Stimulated activated CD8-positive, alpha-beta memory T cell treated with anti-CD3 and anti-CD28 coated beads, Interleukin-7, amount 100 ng/mL, for 4 hours (primary cell): ENCODE measurements at regions not wholly inside any gene's neighbourhood (a gene's known extent, or its start where the extent isn't known, plus 50 kb on each side); places are given as distances from the start of the nearest gene placed in this dataset.

Experiments
- DNase-seq, 2 donors: peaks; one replicate each; pipeline ENCODE4 v3.0.0-alpha.2; 2020; ENCODE audit warnings: low read depth in 2 of 2

DNA sequence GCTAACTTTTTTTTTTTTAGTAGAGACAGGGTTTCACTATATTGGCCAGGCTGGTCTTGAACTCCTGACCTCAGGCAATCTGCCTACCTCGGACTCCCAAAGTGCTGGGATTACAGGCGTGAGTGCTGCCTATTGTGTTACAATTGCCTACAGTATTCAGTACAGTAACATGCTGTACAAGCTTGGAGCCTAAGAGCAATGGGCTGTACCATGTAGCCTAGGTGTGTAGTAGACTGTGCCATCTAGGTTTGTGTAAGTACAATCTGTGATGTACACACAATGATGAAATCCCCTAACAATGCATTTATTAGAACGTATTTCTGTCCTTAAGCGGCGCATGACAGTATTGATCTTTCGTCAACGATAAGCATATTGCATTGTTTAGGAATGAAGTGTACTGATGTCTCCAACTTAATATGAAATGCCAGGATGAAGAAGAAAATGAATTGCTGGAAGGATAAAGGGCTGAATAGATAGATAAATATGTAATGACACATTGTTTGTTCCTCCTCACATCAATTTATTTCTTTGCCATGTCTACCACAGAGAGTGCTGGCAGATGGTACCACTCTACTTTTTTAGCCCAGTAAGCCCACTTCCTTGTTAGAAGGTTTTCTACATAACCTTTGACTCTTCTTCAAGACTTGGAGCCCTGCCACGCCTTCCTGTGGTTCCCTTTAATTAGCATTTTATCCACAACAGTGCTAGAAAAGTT, 467.5 kb downstream of the VRK1 start:
- no peak for DNase-seq

DNA sequence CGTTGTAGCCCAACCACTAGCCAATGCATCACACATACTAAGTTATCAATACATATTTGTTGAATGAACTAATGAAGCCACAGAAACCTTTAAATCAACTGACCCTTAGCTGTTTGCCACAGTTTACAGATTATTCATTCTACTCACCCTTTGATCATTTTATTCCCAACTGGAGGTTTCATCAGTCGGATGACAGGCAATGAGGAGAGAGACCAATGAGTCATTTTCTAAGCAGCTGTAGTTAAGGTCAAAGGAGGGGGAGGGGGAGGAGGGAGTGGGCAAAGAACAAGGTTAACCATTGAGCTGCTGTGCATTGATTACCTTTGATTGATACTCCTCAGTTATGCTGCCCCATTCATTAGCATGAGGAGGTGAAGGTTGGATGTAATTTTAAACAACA, 469.5 kb downstream of the VRK1 start:
- no peak for DNase-seq

GRCh38 chr14:97267509-97267908, 470.3 kb downstream of the VRK1 start:
- no peak for DNase-seq

GRCh38 chr14:97268097-97268496, 470.9 kb downstream of the VRK1 start:
- no peak for DNase-seq

DNA sequence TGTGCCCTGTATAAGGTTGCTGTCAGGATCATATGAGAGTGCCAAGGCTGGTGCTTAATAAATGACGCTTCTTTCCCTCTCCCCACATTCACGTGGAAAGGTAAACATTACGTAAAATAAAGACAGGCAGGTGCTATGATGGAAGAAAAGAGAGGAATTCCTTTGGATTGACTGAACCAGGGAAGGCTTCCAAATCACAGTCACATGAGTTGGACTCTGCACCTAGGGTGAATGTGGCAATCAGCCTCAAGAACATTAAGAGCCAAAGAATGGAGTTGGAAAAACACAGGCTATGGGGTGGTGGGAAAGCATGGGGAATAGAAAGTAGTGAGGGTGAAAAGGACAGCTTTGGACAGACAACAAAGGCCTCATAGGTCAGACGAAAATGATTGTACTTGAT, 473.1 kb downstream of the VRK1 start:
- DNase-seq: no peak

- no peak for DNase-seq
Measured at GRCh38 chr14:97271451-97271960, 474.3 kb downstream of the VRK1 start.

DNA sequence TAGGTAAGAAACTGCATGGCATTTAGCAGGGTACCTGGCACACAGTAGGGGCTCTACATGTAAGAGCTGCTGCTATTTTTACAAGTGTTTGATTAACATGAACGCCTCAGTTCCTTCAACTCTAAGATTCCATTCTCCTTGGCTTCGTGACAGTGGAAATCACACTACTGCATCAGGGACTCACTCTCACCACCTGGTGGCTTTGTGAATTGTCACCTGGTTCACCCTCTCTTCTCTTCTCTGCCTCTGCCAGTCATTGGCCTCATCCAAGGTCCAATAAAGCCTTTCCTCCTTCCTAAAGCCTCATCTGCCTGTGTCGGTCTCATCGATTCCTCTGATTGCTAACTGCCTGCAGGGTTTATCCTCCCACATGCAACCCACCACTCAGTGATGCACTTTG, 476.4 kb downstream of the VRK1 start:
- DNase-seq: no peak

- DNase-seq: no peak
Measured at GRCh38 chr14:97274626-97275025, 477.4 kb downstream of the VRK1 start.

- DNase-seq: no peak
Measured at GRCh38 chr14:97275276-97275675, 478.1 kb downstream of the VRK1 start.

GRCh38 chr14:97276573-97276972, 479.4 kb downstream of the VRK1 start:
- DNase-seq: no peak

GRCh38 chr14:97277711-97278110, 480.5 kb downstream of the VRK1 start:
- no peak for DNase-seq

GRCh38 chr14:97280526-97280925, 483.3 kb downstream of the VRK1 start:
- no peak for DNase-seq

- no peak for DNase-seq
Measured at GRCh38 chr14:97281741-97282140, 484.6 kb downstream of the VRK1 start.

GRCh38 chr14:97282210-97283004, 485.2 kb downstream of the VRK1 start:
- DNase-seq: no peak

DNA sequence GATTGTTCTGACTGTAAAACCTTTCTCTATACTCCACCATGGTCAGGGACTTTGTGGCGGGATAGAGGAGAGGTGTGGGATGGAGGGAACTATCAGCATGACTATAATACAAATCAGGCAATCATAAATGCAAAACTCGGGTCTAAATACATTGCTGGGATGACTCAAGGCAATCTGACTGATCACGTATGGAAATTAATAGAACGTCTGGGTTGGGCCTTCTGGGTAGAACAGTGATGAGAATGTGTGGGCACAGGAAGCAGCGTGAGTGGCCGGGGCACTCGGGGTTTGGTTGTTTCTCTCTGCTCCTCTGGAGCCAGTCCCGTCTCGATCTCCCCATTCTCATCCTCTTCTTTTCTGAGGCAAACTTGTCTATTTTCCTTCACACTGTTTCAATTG, 485.8 kb downstream of the VRK1 start:
- DNase-seq: no peak

DNA sequence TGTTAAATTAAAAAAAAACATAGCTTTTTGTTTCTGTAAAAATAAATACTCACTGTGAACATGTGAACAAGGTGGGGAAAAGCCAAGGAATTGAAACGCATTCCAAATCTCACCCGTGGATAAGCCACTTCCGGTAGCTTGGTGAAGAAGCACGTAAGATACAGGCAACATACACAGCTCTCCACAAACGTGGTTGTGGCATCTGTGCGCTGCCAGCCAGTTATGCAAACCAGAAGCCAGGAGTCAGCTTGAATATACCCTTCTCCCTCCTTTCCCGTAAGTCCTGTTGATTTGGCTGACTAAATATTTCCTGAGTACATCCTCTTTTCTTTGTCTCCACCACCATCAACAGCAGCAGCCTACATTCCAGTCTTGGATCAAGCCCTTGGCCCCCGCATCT, 486.2 kb downstream of the VRK1 start:
- no peak for DNase-seq

- DNase-seq: no peak
Measured at GRCh38 chr14:97283841-97284240, 486.7 kb downstream of the VRK1 start.

DNA sequence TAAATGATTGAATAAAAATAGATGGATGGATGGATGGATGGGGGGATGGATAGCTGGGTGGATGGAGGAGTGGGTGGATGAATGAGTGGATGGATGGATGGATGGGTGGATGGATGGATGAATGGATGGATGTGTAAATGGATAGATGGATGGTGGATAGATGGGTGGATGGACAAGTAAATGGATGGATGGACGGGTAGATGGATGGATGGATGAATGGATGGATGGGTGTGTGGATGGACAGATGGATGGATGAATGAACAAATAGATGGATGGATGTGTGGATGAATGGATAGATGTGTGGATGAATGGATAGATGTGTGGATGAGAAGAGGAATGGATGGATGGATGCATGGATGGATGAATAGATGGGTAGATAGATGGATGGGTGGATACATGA, 490.8 kb downstream of the VRK1 start:
- no peak for DNase-seq

GRCh38 chr14:97290065-97290464, 492.9 kb downstream of the VRK1 start:
- no peak for DNase-seq

- no peak for DNase-seq
Measured at GRCh38 chr14:97290977-97291376, 493.8 kb downstream of the VRK1 start.

GRCh38 chr14:97293659-97294058, 496.5 kb downstream of the VRK1 start:
- DNase-seq: no peak

GRCh38 chr14:97295108-97295710, 498.0 kb downstream of the VRK1 start:
- no peak for DNase-seq

DNA sequence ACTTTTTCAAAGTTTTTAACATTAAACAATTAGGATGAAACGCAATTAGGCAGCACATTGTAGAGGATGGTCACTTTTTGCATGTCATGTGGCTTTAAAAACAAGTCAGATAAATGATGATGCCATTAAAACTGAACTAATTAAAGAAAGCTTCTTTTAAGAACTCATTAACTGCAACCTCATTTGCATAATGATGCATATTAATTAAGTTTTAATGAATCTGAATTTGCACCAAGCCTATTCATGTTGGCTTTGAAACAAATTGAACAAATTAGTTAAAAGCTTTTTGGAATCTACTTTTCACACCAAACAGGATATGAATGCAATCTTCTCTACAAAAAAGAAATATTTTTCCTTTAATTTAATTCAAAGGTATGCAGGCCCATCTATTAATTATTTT, 499.0 kb downstream of the VRK1 start:
- DNase-seq: no peak
